ENCODE measurements at regions not wholly inside any gene's neighbourhood (a gene's known extent, or its start where the extent isn't known, plus 50 kb on each side); places are given as distances from the start of the nearest gene placed in this dataset.

DNA sequence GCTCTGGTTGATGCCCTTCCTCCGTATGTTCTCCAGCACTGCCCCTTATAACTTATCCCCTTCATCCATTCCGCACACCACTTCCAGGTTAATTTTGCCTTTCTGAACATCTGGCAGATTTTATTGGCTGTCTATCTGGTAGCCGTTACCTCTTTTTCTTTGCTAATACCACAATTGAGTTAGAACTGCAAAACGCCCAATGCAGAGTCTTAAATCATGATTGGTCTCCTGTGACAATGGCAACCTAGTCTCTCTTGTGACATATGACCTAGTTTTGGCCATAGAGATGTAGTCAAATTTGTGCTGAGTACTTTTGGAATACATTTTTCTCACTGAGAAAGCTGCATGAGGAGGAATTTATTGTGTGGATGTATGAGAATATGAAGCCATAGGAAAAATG lies 365.7 kb upstream of the PRR16 start:
- DNase-seq (ENCODE audit: low read depth), result no peak
- TF ChIP-seq, protein P1, sequence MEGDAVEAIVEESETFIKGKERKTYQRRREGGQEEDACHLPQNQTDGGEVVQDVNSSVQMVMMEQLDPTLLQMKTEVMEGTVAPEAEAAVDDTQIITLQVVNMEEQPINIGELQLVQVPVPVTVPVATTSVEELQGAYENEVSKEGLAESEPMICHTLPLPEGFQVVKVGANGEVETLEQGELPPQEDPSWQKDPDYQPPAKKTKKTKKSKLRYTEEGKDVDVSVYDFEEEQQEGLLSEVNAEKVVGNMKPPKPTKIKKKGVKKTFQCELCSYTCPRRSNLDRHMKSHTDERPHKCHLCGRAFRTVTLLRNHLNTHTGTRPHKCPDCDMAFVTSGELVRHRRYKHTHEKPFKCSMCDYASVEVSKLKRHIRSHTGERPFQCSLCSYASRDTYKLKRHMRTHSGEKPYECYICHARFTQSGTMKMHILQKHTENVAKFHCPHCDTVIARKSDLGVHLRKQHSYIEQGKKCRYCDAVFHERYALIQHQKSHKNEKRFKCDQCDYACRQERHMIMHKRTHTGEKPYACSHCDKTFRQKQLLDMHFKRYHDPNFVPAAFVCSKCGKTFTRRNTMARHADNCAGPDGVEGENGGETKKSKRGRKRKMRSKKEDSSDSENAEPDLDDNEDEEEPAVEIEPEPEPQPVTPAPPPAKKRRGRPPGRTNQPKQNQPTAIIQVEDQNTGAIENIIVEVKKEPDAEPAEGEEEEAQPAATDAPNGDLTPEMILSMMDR (IDR thresholded peaks at IDR 0.05; ENCODE audit: control insufficient read depth, extremely low read depth, insufficient read depth), result no peak
- H3K4me3 ChIP-seq (ENCODE audit: low read depth, low read length), result no peak overlapping the region

DNA sequence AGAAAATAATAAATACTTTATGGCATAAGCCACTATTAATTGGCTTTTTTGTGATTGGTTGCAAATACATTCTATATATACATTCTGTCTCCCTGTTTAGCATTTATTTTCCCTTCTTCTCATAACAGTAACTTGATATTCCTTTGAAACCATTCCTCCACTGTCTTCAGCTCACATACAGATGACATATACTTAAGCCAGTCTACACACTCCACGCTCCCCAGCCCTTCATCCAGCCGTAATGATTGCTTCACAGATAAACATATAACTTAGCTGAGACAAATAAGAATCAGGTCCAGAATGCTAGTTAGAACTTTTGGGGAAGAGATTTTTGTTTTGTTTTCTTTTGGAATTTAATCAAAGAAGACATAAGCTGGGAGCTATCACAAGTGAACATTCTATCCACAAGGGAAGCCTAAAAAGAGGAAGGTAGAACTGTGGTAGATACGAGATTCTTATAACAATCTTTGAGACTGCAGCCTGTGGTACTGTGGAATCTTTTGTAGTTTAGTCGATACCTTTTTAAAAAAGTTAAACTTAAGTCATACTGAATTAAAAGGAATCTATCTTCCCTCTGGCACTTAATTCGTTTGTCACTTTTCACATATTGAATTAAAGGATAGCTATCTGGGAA lies 365.1 kb upstream of the PRR16 start:
- DNase-seq (ENCODE audit: low read depth), result no peak
- TF ChIP-seq, protein P1 (IDR thresholded peaks at IDR 0.05; ENCODE audit: control insufficient read depth, extremely low read depth, insufficient read depth), result no peak
- no peak overlapping the region for H3K4me3 ChIP-seq (ENCODE audit: low read depth, low read length)

DNA sequence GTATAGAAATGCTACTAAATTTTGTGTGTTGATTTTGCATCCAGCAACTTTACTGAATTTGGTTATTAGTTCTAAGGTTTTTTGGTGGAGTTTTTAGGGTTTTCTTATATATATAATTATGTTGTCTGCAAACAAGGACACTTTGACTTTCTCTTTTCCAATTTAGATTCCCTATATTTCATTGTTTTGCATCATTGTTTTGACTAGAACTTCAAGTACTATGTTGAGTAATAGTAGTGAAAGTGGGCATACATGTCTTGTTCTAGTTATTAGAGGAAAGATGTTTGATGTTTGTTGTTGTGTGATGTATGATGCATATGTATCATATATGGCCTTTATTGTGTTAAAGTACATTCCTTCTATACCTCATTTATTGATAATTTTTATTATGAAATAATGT lies 362.3 kb upstream of the PRR16 start:
- DNase-seq (ENCODE audit: low read depth), result no peak
- TF ChIP-seq, protein P1 (IDR thresholded peaks at IDR 0.05; ENCODE audit: control insufficient read depth, extremely low read depth, insufficient read depth), result no peak

DNA sequence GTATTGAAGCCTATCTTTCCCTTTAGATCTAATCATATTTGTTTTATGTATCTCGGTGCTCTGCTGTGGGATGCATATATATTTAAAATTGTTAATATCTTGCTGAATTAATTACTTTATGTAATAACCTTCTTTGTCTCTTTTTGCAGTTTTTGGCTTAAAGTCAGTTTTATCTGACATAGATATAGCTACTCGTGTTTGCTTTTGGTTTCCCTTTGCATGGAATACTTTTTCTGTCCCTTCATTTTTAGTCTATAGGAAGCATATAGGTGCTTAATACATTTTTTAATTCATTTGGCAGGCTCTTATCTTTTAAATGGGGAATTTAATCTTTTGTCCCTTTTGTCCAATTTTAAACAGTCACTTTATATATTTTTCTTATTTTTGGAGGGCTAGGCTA lies 360.6 kb upstream of the PRR16 start:
- no peak for DNase-seq (ENCODE audit: low read depth)
- TF ChIP-seq, protein P1 (IDR thresholded peaks at IDR 0.05; ENCODE audit: control insufficient read depth, extremely low read depth, insufficient read depth), result no peak
- no peak overlapping the region for H3K4me3 ChIP-seq (ENCODE audit: low read depth, low read length)

More for the DNA sequence above, 362.3 kb upstream of the PRR16 start:
- no peak overlapping the region for H3K4me3 ChIP-seq (ENCODE audit: low read depth, low read length)

DNA sequence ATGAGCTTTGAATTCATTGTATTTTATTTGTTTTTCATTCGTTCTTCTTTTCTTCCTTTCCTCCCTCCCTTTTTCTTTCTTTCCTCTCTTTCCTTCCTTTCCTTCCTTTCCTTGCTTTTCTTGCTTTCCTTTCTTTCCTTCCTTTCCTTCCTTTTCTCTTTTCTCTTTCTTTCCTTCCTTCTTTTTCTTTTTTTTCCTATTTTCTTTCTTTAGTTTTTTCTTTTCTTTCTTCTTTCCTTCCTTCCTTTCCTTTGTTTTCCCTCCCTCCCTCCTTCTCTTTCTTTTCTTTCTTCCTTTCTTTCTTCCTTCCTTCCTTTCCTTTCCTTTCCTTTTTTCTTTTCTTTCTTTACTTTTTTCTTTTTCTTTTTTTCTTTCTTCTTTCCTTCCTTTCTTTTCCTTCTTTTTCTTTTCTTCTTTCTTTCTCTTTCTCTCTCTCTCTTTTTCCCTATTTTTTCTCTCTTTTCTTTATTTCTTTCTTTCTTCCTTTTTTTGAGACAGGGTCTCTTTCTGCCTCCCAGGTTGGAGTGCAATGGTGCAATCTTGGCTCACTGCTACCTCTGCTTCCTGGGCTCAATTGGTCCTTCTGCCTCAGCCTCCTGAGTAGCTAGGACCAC lies 357.1 kb upstream of the PRR16 start:
- no peak for DNase-seq (ENCODE audit: low read depth)
- no peak overlapping the region for H3K4me3 ChIP-seq (ENCODE audit: low read depth, low read length)
- TF ChIP-seq, protein P1 (IDR thresholded peaks at IDR 0.05; ENCODE audit: control insufficient read depth, extremely low read depth, insufficient read depth), result no peak

DNA sequence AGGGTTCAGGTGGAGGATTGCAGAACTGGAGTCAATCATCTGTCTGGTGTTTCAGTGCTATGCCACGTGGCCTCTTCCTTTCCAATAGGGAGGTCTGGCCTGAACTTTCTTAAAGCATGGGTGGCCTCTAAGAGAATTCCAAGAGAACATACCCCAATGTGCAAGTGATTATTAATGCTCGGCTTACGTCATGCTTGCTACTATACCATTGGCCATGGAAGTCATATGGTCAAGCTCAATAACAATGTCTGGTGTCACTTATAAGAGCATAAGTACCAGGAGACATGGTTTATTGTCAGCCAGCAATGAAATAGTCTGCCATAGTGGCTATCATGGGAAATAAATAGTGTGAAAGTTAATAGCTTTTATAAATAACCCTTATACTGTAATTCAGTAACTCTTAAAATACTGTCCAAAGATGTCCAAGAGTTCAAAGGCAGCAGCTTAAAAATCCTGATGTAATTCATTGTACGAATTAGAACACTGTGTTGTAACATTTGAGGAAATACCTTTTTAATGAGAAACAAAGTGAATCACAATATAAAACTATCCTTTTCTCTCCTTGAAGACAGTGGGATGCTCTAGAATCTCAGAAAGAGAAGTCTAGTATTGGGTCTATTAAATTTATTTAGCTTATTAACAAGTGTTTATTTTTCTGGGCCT lies 355.4 kb upstream of the PRR16 start:
- no peak overlapping the region for H3K4me3 ChIP-seq (ENCODE audit: low read depth, low read length)
- TF ChIP-seq, protein P1 (IDR thresholded peaks at IDR 0.05; ENCODE audit: control insufficient read depth, extremely low read depth, insufficient read depth), result no peak
- no peak for DNase-seq (ENCODE audit: low read depth)

Data from LNCaP clone FGC (cell line).